Spleen (tissue), 11 donors: ENCODE measurements at regions not wholly inside any gene's neighbourhood (a gene's known extent, or its start where the extent isn't known, plus 50 kb on each side); places are given as distances from the start of the nearest gene placed in this dataset.
A peak's percentile ranks its signal among the peaks of the same experiment; 100 is the strongest.

Experiments
- DNase-seq: peaks from one replicate; pipeline ENCODE4 v3.0.0-alpha.2; 2020
- H3K27ac ChIP-seq, 8 donors: fragments of 200-600 bp; sonication (generic) in 7 of 8; 1 replicate in 4 of 8; 2 replicates in 4 of 8; pipeline versions ENCODE4 v1.5.0 to v1.8.0; 2016 to 2021; ENCODE audit warnings: inconsistent platforms in 4 of 8, mild to moderate bottlenecking in 4 of 8, moderate library complexity in 1 of 8
- H3K27me3 ChIP-seq, 7 donors: fragments of 200-600 bp; sonication (generic) in 6 of 7; replicated peaks in 1 of 7; 1 replicate in 4 of 7; 2 replicates in 3 of 7; pipeline versions ENCODE4 v1.5.0 to v1.8.0; 2016 to 2021; ENCODE audit warnings: inconsistent platforms in 3 of 7, mild to moderate bottlenecking in 1 of 7
- H3K36me3 ChIP-seq, 6 donors: fragments of 200-600 bp; sonication (generic) in 5 of 6; 1 replicate in 4 of 6; 2 replicates in 2 of 6; pipeline versions ENCODE4 v1.5.0 to v1.8.0; 2016 to 2021; ENCODE audit warnings: inconsistent platforms in 2 of 6
- H3K4me1 ChIP-seq, 6 donors: fragments of 200-600 bp; sonication (generic) in 5 of 6; 1 replicate in 3 of 6; 2 replicates in 3 of 6; pipeline versions ENCODE4 v1.5.0 to v1.8.0; 2016 to 2021; ENCODE audit warnings: inconsistent platforms in 3 of 6
- H3K4me3 ChIP-seq, 8 donors: fragments of 200-600 bp; sonication (generic) in 7 of 8; 1 replicate in 4 of 8; 2 replicates in 4 of 8; pipeline versions ENCODE4 v1.5.0 to v1.8.0; 2016 to 2021; ENCODE audit warnings: inconsistent platforms in 4 of 8, mild to moderate bottlenecking in 4 of 8, moderate library complexity in 2 of 8
- H3K9me3 ChIP-seq, 8 donors: fragments of 200-600 bp; sonication (generic) in 7 of 8; 1 replicate in 4 of 8; 2 replicates in 4 of 8; pipeline versions ENCODE4 v1.5.0 to v1.8.0; 2016 to 2021; ENCODE audit warnings: inconsistent platforms in 4 of 8
- CTCF ChIP-seq, 11 experiments: fragments of 200-600 bp in 7 of 11; fragments of 450-650 bp in 4 of 11; sonication (generic) in 4 of 11; IDR thresholded peaks in 8 of 11; conservative IDR thresholded peaks in 3 of 11; 1 replicate in 7 of 11; 2 replicates in 4 of 11; pipeline versions ENCODE4 v1.4.0 to v1.8.0; 2016 to 2021; ENCODE audit warnings: antibody characterized with exemption in 11 of 11, inconsistent platforms in 4 of 11, mild to moderate bottlenecking in 1 of 11
- POLR2A ChIP-seq, 3 donors: fragments of 450-650 bp; IDR thresholded peaks; one replicate each; pipeline ENCODE4 v1.5.1; 2017; ENCODE audit warnings: antibody characterized with exemption in 3 of 3, mild to moderate bottlenecking in 1 of 3
- POLR2AphosphoS5 ChIP-seq, 3 donors: sonication (generic); formaldehyde crosslinking; IDR thresholded peaks; one replicate each; pipeline ENCODE4 v1.5.1; 2017; ENCODE audit warnings: antibody characterized with exemption in 3 of 3
- WGBS, 5 donors: extraction: QIAGEN DNeasy Blood & Tissue Kit in 3 of 5; methylation state at CpG; one replicate each; pipeline versions ENCODE4 v1.1.5 to v1.1.7; 2013 to 2018; 5-methylcytosine and 5-hydroxymethylcytosine counted together
- intact Hi-C: fragments of 100-400 bp; cut with DNase I; formaldehyde crosslinking; loops from one replicate; pipeline ENCODE4 v1.15.0; 2023; ENCODE audit warnings: low total_unique reads
- donor health status: healthy with polysubstance abuse.
- donor health status: DM: no; HTN: no; CAD: no; lungs with moderate emphysema.
- donor health status: DM: no; HTN: no; CAD: no.
- donor health status: Bipolar disorder and iron deficiency.
- donor health status: healthy.
- donor health status: DM: no; HTN: no; CAD: no.
- donor health status: DM: yes; HTN: yes; CAD: no.

GRCh38 chr13:44132710-44133109, 240.9 kb upstream of the SERP2 start:
- Histone ChIP-seq H3K27me3 (no peaks in the 10 kb centered on the region), H3K4me3 (no peak overlapping the region), H3K27ac (peak overlapping the region in 6 of 8 donors; percentile 41 to 74 (median 53)), H3K36me3 (no peaks in the 10 kb centered on the region), H3K9me3 (no peaks in the 10 kb centered on the region), H3K4me1 (peaks cover 0 to 6% (median 0%) of the 10 kb centered on the region in 6 donors)
- WGBS, 5 donors = 31 to 56% (median 46%) methylated on average over 6 of the region's 6 CpGs
- no peak for TF ChIP-seq POLR2A (IDR thresholded peaks at IDR 0.05)
- peak; percentile 61 to 83 (median 82) for TF ChIP-seq POLR2AphosphoS5 (IDR thresholded peaks at IDR 0.05)
- intact Hi-C loops = no loop called here
- peak; percentile 89 for DNase-seq

GRCh38 chr13:44133626-44134025, 240.0 kb upstream of the SERP2 start:
- Histone ChIP-seq H3K27me3 (no peaks in the 10 kb centered on the region), H3K36me3 (no peaks in the 10 kb centered on the region), H3K4me3 (no peak overlapping the region), H3K4me1 (peaks cover 0 to 6% (median 0%) of the 10 kb centered on the region in 6 donors), H3K27ac (peak overlapping the region in 5 of 8 donors; percentile 41 to 74 (median 55)), H3K9me3 (no peaks in the 10 kb centered on the region)
- no peak for DNase-seq
- TF ChIP-seq POLR2AphosphoS5 (IDR thresholded peaks at IDR 0.05) (no peak), CTCF (IDR thresholded peaks at IDR 0.05 in 8 of 11, conservative IDR thresholded peaks at IDR 0.05 in 3 of 11) (no peak), POLR2A (IDR thresholded peaks at IDR 0.05) (no peak)
- WGBS, 5 donors = 76 to 89% (median 85%) methylated on average over 3 of the region's 3 CpGs
- intact Hi-C loops = no loop called here

GRCh38 chr13:44135566-44135965, 238.1 kb upstream of the SERP2 start:
- Histone ChIP-seq H3K4me3 (no peak overlapping the region), H3K4me1 (peaks cover 0 to 6% (median 0%) of the 10 kb centered on the region in 6 donors), H3K27me3 (no peaks in the 10 kb centered on the region), H3K36me3 (no peaks in the 10 kb centered on the region), H3K9me3 (no peaks in the 10 kb centered on the region), H3K27ac (no peak overlapping the region)
- 73 to 86% (median 79%) methylated on average over 1 of the region's 1 CpG for WGBS, 5 donors
- intact Hi-C loops = no loop called here
- no peak for DNase-seq
- TF ChIP-seq POLR2AphosphoS5 (IDR thresholded peaks at IDR 0.05) = no peak
- no peak for TF ChIP-seq CTCF (IDR thresholded peaks at IDR 0.05 in 8 of 11, conservative IDR thresholded peaks at IDR 0.05 in 3 of 11)
- TF ChIP-seq POLR2A (IDR thresholded peaks at IDR 0.05) = no peak

GRCh38 chr13:44136696-44137268, 236.8 kb upstream of the SERP2 start:
- intact Hi-C loops = no loop called here

More at GRCh38 chr13:44136696-44137268, 236.8 kb upstream of the SERP2 start:
- Histone ChIP-seq H3K36me3 (no peaks in the 10 kb centered on the region), H3K4me1 (peaks cover 0 to 13% (median 9%) of the 10 kb centered on the region in 6 donors), H3K27ac (no peak overlapping the region), H3K9me3 (no peaks in the 10 kb centered on the region), H3K4me3 (no peak overlapping the region), H3K27me3 (no peaks in the 10 kb centered on the region)
- TF ChIP-seq POLR2A (IDR thresholded peaks at IDR 0.05) = no peak
- no peak for TF ChIP-seq POLR2AphosphoS5 (IDR thresholded peaks at IDR 0.05)
- TF ChIP-seq CTCF (IDR thresholded peaks at IDR 0.05 in 8 of 11, conservative IDR thresholded peaks at IDR 0.05 in 3 of 11) = no peak
- WGBS, 5 donors = 66 to 74% (median 73%) methylated on average over 5 of the region's 5 CpGs
- no peak for DNase-seq
